T47D (cell line): ENCODE measurements at regions not wholly inside any gene's neighbourhood (a gene's known extent, or its start where the extent isn't known, plus 50 kb on each side); places are given as distances from the start of the nearest gene placed in this dataset.
A peak's percentile ranks its signal among the peaks of the same experiment; 100 is the strongest.

Source experiments
- DNase-seq, 2 experiments: peaks; one replicate each; pipeline versions ENCODE4 v3.0.0 to v3.0.0-alpha.2; 2011 to 2012; ENCODE audit warnings: low read depth in 1 of 2, low spot score in 1 of 2
- JUND ChIP-seq: IDR thresholded peaks from 2 replicates; pipeline ENCODE4 v1.6.1; 2012; ENCODE audit warnings: low read depth
- in situ Hi-C: cut with HindIII; loops from 2 replicates; pipeline ENCODE4 v1.10.0; 2016; ENCODE audit warnings: low sequenced_read_pairs, low pct_unique_long_range_greater_than_20kb

DNA sequence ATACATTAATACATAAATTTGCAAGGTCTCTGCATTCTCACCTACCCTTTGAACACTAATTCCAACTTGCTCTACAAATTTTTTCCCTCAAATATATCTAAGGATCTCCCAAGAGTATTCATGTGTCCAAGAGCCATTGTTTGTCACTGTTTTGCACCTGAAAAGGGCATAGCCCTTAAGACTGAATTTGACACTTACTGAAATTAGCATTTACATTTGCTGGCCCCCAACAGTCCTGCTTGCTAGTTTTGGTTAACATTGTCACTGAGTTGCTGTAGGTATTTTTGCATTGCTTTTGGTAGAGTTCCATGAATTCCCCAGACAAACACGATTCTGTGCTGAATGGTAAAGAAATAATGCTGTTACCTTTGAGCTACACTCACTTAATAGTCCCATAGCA is 57.3 kb downstream of the KCNA4 start:
- TF ChIP-seq JUND, result no peak
- in situ Hi-C loops, result no loop called here
- DNase-seq, result no peak

DNA sequence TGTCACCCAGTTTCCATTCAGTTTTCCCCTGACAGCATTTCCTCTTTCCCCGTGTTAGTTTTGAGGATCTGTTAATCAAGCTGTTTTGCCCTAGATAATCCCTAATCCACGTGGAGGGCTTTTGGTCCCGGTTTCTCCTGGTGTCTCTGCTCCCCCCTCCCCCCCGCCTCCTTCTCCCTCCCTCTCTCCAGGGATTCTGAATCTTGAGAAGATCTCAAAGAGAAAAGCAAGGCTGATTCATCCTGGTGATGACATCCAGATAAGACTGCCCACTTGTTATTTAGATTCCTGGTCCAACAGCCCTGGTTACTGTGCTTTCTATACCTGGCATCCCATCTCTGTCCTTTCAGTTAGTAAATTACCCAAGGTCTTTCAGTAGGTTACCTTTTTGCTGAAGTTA is 59.4 kb downstream of the KCNA4 start:
- in situ Hi-C loops, result no loop called here
- no peak for TF ChIP-seq JUND
- no peak for DNase-seq

DNA sequence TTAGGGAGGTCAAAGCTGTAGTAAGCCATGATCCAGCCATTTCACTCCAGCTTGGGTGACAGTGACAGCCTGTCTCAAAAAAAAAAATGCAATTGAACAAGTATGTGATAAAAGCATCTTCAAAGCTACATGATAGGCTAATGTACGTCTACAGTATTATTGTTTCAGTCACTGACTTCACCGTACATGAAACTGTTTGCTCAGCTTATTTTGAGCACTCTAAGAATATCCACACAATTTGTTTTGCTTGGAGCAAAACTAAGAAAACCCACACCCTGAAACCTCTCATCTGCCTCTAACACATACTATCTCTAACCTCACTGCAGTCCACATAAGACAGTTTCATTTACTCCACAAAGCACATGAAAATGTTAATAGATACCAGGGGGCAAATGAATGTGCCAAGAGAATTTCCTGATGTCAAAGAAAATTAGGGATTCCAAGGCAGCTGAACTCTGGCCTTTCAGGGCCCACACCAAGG is 60.7 kb downstream of the KCNA4 start:
- no peak for DNase-seq
- in situ Hi-C loops, result no loop called here
- TF ChIP-seq JUND, result no peak

DNA sequence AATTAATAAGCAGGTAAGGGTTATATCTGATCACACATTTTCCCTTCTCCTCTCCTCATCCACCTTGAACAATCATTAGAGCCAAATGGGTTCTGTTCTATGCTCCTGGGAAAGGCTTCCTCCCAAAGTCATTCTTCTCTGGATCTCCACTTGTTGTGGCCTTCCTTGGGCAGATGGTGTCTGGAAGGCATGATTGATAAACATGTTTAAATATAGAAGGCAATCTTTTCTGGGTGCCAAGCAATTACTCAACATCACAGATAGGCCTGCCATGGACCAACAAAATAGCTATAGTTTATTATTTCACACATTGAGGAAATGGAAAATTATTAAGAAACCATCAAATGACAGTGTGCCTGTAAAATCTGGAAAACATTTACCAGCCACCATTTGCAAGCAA is 73.5 kb downstream of the KCNA4 start:
- in situ Hi-C loops, result no loop called here
- TF ChIP-seq JUND, result no peak
- no peak for DNase-seq

DNA sequence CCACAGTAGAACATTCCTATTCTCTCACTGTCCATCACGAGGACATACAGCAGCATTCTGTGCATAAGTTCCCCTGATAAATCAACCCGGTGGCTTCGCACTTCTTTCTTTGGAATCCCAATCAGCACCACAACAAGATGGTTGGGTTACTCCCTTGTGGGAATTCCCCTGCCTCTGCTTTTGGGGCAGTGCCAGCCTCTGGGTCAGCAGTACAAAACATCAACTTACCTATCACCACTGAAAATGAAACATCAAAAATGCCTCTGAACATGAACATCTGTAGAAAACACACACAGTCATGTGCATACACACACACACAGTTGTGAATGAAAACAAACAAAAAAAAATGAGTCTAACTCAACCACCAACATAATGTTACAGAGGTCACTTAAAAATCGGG is 79.3 kb downstream of the KCNA4 start:
- in situ Hi-C loops, result no loop called here
- TF ChIP-seq JUND, result no peak
- no peak for DNase-seq

DNA sequence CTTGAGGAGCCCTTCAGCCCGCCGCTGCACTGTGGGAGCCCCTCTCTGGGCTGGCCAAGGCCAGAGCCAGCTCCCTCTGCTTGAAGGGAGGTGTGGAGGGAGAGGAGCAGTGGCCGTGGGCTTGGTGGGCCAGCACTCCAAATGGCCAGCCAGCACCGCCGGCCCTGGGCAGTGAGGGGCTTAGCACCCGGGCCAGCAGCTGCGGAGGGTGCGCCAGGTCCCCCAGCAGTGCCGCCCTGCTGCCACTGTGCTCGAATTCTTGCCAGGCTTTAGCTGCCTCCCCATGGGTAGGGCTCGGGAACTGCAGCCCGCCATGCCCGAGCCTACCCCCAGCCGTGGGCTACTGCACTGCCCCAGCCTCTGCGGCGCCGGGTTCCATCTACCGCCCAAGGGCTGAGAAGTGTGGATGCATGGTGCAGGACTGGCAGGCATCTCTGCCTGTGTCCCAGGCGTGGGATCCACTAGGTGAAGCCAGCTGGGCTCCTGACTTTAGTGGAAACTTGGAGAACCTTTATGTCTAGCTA is 82.7 kb downstream of the KCNA4 start:
- no peak for DNase-seq
- in situ Hi-C loops, result no loop called here
- TF ChIP-seq JUND, result no peak

DNA sequence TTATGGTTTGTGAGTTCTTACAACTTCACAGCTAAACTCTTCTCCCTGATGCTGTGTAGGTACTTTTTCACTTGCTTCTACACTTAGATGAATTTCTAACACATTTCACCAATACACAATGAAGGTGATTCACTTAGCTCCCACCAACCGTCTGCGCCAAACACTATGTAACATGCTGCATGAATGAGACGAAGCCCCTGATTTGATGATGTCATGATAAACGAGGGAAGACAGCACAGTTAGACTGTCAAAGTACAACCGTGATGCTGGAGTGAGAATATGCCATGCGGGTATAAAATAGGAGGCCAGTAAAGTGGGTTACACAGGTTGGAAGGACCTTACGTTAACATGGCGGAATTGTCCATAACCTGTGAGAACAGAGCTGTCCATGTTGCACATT is 100.8 kb downstream of the KCNA4 start:
- DNase-seq, result no peak
- in situ Hi-C loops, result no loop called here
- no peak for TF ChIP-seq JUND

DNA sequence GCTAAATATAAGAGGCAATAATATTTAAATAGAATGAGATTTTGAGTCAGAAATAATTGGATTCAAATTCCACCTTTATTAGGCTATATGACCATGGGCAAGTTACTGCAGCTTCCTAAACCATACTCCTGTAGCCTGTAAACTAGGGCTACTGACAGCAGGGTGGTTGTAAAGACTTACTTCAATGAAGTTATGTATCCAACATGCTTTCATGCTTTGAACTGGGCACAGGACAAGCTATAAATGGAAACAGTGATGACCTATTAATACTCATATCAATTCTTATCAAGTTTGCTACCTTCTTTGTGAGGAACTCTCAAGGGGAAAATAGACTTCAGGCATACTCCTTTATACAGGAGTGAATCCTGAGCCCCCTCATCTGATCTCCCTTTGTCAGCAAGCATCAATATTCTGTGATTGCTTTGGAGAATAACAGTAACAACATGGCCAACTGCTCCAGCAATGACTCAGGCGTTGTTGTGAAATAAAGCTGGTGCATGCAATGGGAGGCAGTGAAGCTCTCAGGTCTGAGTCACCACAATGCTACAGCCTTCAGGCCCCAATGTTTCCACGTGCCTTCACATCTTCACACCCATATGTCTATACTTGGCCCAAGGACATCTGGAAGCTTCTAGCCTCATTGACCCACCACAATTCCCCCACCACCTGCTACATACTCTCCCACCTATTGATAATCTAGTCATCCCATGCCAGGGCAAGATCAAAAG is 102.5 kb downstream of the KCNA4 start:
- no peak for TF ChIP-seq JUND
- in situ Hi-C loops, result no loop called here
- no peak for DNase-seq

DNA sequence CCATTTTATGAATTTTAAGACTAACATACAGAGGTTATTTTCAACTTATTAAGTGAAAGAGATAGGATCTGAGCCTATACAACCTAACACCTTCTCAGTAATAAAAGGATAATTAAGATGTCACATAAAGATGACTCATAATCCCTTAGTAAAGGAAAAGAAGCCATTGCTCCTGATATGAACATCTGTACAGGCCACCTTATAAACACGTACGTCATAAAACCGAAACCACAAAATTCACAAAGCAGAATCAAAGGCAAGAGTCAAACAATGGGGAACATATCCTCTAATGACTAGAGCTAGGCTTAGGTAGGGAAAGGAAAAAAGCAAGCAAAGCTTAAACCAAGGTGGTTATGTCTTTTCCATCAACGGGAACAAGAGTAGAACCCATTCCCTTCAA is 103.5 kb downstream of the KCNA4 start:
- in situ Hi-C loops, result no loop called here
- TF ChIP-seq JUND, result no peak
- DNase-seq, result no peak

DNA sequence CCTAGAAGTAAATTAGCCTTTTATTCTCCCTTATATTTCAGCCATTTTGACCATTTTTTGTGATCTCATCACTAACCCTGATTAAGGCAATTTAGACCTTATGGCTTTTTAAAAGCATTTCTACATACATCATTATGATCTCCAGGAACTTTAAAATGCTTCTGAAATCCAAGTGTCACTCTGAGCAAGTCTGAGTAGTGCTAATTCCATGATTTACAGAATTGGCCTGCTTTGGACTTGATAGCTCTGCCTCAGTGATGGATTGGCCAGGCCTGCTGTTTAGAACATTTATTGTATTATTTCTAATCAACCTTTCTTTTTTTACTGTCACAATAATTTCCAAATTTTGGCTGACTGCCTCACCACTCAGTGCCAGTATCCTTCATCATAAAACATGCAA is 116.4 kb downstream of the KCNA4 start:
- DNase-seq, result no peak
- no peak for TF ChIP-seq JUND
- in situ Hi-C loops, result no loop called here

DNA sequence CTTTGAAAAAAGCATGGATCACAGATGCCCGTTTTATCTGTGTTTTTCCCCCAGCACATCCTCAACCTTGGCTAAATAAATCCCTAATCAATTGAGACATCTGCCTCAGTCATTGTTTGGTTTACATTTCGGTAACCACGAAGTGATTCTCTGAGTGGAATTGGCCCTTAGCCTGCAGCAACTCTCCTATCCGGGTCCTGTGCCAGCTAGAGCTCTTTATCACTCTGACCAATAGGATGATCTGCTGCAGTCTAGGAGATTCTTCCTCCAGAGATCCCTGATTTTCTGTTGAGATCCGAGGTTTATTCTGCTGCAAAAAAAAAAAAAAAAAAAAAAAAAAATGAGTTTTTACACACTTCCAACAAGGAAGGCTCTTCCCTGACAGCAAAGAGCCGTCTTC is 137.3 kb downstream of the KCNA4 start:
- no peak for DNase-seq
- TF ChIP-seq JUND, result no peak
- in situ Hi-C loops, result no loop called here

DNA sequence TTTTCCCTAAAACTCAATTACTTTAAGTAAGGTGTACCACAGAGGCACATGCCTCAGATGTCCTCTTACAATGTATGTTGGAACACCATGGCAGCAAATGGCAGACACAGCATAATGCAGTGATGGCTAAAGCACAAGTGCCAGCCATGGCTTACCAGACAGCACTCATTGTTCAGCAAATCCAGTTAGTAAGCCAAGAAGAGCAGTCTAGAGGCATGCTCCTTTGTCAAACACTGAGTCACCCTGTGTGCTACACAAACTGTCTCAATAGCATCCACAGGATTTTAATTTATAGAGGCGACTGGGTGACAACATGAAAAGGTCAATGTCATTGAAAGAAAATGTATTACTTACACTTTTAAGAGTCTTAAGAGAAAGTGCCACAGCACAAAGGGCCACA is 140.6 kb downstream of the KCNA4 start:
- no peak for TF ChIP-seq JUND
- in situ Hi-C loops, result no loop called here
- no peak for DNase-seq

DNA sequence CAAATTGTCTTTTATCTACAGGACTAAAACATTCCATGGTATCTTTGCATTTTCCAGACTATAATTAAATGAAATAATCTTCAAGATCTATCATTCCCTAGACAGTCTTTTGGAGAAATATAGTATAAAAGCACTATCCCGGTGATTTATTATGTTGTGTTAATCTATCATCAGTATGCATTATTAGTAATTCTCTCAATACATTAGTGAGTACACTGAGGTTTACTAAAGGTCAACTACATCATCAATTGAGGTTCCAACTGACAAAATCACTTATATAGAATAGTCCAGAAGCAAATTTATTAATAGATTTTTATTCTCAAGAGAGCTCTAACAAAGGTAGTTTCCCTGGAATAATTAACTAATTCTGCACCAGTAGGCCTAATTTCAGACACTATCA is 169.6 kb downstream of the KCNA4 start:
- no peak for DNase-seq
- no peak for TF ChIP-seq JUND
- in situ Hi-C loops, result no loop called here

DNA sequence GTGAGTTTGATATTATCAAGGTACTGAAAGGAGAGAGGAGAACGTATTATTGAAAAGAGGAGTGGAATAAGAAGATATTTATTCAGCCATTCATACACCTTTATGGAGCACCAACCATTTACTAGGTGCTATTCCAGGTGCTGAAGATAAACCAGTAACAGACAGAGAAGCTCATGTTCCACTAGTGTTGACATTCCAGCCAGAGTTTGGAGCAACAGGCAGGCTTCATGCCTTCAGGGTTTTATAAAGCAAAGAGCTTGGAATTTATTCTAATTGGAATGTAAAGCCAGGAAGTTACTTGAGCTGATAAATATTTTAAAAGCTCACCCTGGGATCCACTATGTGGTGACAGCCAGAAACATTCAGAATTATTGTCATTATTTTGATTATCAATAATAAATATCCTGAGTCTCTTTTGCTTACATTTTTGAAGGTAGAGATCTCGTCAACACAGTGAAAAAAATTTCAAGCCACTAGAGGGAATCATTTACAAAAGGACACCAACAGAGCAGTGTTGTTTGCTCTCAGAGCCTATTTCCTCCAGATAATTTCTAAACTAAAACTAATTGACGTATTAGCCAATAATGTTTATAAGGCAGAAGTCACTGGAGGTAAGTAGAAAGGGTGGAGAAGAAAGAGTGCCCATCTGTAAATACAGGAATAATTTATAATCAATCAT is 172.0 kb downstream of the KCNA4 start:
- in situ Hi-C loops, result no loop called here
- peak in 1 of 2 experiments; percentile 4 for DNase-seq
- no peak for TF ChIP-seq JUND
